Endothelial cell of umbilical vein (primary cell): ENCODE measurements at regions not wholly inside any gene's neighbourhood (a gene's known extent, or its start where the extent isn't known, plus 50 kb on each side); places are given as distances from the start of the nearest gene placed in this dataset.

Experiments used
- CTCF ChIP-seq, 2 donors: IDR thresholded peaks; 1 replicate in 1 of 2; 2 replicates in 1 of 2; pipeline ENCODE4 v1.5.1; 2011; ENCODE audit warnings: low read length in 2 of 2, mild to moderate bottlenecking in 2 of 2, moderate library complexity in 2 of 2, control low read depth in 1 of 2, inconsistent platforms in 1 of 2, low read depth in 1 of 2; ENCODE audit not compliant: insufficient read depth in 1 of 2; ENCODE audit errors: extremely low read depth in 1 of 2
- POLR2AphosphoS5 ChIP-seq: IDR thresholded peaks from 2 replicates; pipeline ENCODE4 v1.6.1; 2012; ENCODE audit warnings: low read depth, mild to moderate bottlenecking, control low read depth, low read length, moderate library complexity; ENCODE audit not compliant: insufficient read depth

- no peak for TF ChIP-seq POLR2AphosphoS5
- no peak for TF ChIP-seq CTCF (IDR thresholded peaks at IDR 0.05; ENCODE audit: extremely low read depth in 1 of 2, insufficient read depth in 1 of 2, low read depth in 1 of 2, low read length in 2 of 2)
Observed at GRCh38 chr2:63777816-63778215, 63.9 kb upstream of the UGP2 start.
